Mesothelial cell of epicardium (in vitro differentiated cells): ENCODE measurements at regions not wholly inside any gene's neighbourhood (a gene's known extent, or its start where the extent isn't known, plus 50 kb on each side); places are given as distances from the start of the nearest gene placed in this dataset.

Experiments
- DNase-seq, 2 experiments: peaks; one replicate each; pipeline ENCODE4 v3.0.0; 2021; ENCODE audit warnings: low spot score in 2 of 2; ENCODE audit not compliant: unreplicated experiment in 2 of 2
- H3K27ac Mint-ChIP-seq: 2 replicates; pipeline ENCODE4 v1.8.0; 2021; ENCODE audit warnings: mixed read lengths
- H3K27me3 Mint-ChIP-seq: 2 replicates; pipeline ENCODE4 v1.8.0; 2021; ENCODE audit warnings: low read depth, mixed read lengths
- H3K36me3 Mint-ChIP-seq: 2 replicates; pipeline ENCODE4 v1.8.0; 2021; ENCODE audit warnings: mixed read lengths
- H3K4me1 Mint-ChIP-seq: 2 replicates; pipeline ENCODE4 v1.8.0; 2021; ENCODE audit warnings: mixed read lengths
- H3K4me3 Mint-ChIP-seq: 2 replicates; pipeline ENCODE4 v1.8.0; 2021; ENCODE audit warnings: mild to moderate bottlenecking, moderate library complexity, mixed read lengths
- H3K9me3 Mint-ChIP-seq: 2 replicates; pipeline ENCODE4 v1.8.0; 2021; ENCODE audit warnings: mixed read lengths
- TF ChIP-seq, protein P1 (sequence below): fragments of 200-600 bp; sonication (generic); IDR thresholded peaks from one replicate; pipeline ENCODE4 v1.5.0; 2021; ENCODE audit warnings: antibody characterized with exemption; ENCODE audit not compliant: unreplicated experiment

DNA sequence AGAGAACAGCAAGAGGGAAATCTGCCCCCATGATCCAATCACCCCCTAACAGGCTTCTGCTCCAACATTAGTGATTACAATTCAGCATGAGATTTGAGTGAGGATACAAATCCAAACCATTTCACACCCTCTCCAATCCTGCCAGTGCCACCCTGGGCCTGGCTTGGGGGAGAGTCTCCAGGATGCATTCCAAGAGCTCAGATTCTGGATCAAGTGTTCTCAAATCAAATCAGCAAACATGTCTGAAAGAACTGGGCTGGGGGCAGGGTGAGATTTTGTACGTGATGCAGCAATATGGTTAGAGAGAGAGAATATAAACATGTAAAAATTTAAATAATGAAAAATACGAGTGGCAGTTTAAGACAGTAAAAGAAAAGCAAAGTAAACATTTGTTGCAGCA lies 2100.9 kb upstream of the CELF4 start:
- no peak for DNase-seq
- TF ChIP-seq, protein P1, sequence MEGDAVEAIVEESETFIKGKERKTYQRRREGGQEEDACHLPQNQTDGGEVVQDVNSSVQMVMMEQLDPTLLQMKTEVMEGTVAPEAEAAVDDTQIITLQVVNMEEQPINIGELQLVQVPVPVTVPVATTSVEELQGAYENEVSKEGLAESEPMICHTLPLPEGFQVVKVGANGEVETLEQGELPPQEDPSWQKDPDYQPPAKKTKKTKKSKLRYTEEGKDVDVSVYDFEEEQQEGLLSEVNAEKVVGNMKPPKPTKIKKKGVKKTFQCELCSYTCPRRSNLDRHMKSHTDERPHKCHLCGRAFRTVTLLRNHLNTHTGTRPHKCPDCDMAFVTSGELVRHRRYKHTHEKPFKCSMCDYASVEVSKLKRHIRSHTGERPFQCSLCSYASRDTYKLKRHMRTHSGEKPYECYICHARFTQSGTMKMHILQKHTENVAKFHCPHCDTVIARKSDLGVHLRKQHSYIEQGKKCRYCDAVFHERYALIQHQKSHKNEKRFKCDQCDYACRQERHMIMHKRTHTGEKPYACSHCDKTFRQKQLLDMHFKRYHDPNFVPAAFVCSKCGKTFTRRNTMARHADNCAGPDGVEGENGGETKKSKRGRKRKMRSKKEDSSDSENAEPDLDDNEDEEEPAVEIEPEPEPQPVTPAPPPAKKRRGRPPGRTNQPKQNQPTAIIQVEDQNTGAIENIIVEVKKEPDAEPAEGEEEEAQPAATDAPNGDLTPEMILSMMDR = no peak
- no peaks in the 10 kb centered on the region for H3K4me1 Mint-ChIP-seq
- H3K4me3 Mint-ChIP-seq = no peak overlapping the region
- H3K36me3 Mint-ChIP-seq = no peaks in the 10 kb centered on the region
- H3K9me3 Mint-ChIP-seq = no peaks in the 10 kb centered on the region
- H3K27me3 Mint-ChIP-seq = no peaks in the 10 kb centered on the region
- no peak overlapping the region for H3K27ac Mint-ChIP-seq

DNA sequence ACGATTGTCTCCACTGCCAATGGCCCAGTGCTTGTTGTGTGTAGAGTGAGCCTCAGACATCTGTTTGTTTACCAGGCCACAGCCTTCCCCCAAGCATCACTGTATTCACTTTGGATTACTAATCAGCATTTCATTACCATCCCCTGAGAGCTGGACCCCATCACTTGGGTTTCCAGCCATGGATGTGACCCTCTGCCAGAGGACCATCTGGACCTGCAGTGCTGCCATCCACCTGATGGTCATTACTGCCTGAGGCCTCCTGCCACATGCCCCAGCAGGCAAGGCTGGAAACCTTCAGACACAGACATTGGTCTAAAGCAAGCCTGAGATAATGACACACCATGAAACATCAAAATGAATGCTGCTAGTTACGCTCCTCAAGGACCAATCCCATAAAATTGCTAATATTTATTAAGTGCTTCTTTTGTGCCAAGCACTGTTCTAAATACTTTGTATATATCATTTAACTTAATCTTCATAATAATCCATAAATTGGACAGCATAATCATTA lies 2096.3 kb upstream of the CELF4 start:
- Mint-ChIP-seq H3K36me3 (no peaks in the 10 kb centered on the region), H3K4me3 (no peak overlapping the region), H3K9me3 (no peaks in the 10 kb centered on the region), H3K4me1 (no peaks in the 10 kb centered on the region), H3K27me3 (no peaks in the 10 kb centered on the region), H3K27ac (no peak overlapping the region)
- DNase-seq = no peak
- TF ChIP-seq, protein P1 = no peak

DNA sequence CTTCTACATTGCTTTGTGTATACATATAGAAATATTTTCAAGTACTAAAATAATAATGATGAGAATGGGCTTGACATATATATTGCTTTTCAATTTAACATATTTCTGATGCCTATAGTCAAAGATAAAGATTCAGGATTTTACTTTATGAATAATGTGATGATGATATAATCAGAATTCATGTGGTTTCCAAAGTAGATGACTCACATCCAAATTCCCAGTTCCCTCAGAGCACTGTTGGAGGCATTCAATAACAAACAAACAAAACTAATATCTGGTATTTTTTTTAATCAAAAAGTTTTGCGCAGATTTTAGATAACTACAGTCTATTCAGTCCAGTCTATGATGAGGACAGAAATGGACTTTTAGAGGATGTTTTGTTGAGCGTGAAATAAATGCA lies 2094.5 kb upstream of the CELF4 start:
- H3K9me3 Mint-ChIP-seq = no peaks in the 10 kb centered on the region
- TF ChIP-seq, protein P1 = no peak
- no peak overlapping the region for H3K27ac Mint-ChIP-seq
- H3K27me3 Mint-ChIP-seq = no peaks in the 10 kb centered on the region
- no peak for DNase-seq
- H3K4me1 Mint-ChIP-seq = no peaks in the 10 kb centered on the region
- no peaks in the 10 kb centered on the region for H3K36me3 Mint-ChIP-seq
- H3K4me3 Mint-ChIP-seq = no peak overlapping the region

DNA sequence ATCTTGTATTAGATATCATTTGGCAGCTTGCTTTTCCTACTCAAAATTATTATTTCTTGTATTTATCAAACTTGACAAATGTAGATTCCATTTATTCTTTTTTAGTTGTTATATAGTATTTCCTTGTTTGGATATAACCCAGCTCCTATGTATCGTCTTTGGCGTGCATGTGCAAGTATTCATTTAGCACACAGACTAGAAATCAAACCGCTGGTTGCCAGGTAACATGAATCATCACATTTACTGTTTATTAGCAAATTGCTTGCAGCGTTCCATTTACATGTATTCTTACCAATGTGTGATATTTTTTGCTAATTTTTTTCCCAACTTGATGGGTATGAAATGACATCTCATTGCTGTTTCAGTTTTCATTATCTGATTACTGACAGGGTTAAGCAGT lies 2089.7 kb upstream of the CELF4 start:
- Mint-ChIP-seq H3K4me3 (no peak overlapping the region), H3K27ac (no peak overlapping the region), H3K27me3 (no peaks in the 10 kb centered on the region), H3K36me3 (no peaks in the 10 kb centered on the region), H3K4me1 (no peaks in the 10 kb centered on the region), H3K9me3 (no peaks in the 10 kb centered on the region)
- DNase-seq = no peak
- TF ChIP-seq, protein P1 = no peak

DNA sequence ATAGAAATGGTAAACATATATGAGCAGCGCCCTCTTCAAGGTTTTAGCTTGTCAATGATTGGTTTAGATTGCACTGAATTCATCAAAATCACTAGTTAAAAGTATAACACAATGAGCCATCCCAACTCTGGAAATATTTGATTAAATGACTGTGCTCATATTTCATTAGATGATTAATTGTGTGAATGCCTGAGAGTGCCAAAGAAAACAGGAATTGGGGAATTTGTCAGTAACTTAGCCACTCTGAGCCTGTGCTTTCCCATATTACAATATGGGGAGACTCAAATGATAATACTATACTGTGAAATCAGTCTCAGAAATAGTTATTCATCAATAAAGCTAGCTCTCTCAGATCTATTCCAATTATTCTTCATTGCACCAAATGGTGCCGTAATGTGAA lies 2087.6 kb upstream of the CELF4 start:
- Mint-ChIP-seq H3K27ac (no peak overlapping the region), H3K4me1 (peaks cover 5% of the 10 kb centered on the region)
- TF ChIP-seq, protein P1 = no peak

DNA sequence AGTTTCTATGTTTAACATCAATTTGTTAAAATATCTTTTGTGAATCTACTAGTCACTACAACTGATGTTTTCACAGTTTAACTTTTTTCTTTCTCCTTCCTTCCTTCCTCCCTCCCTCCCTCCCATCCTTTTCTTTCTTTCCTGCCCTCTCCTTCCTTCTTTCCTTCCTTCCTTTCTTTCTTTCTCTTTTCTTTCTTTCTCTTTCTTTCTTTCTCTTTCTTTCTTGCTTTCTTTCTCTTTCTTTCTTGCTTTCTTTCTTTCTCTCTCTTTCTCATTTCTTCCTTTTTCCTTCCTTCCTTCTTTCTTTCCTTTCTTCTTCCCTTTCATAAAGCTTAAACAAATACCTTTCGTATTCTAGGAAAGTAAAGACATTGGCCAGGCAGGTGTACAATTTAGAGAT lies 2083.0 kb upstream of the CELF4 start:
- Mint-ChIP-seq H3K9me3 (peaks cover under 1% of the 10 kb centered on the region), H3K36me3 (no peaks in the 10 kb centered on the region), H3K4me3 (no peak overlapping the region), H3K27me3 (no peaks in the 10 kb centered on the region), H3K27ac (no peak overlapping the region), H3K4me1 (peaks cover 13% of the 10 kb centered on the region)
- TF ChIP-seq, protein P1 = no peak
- no peak for DNase-seq

More for the DNA sequence above, 2087.6 kb upstream of the CELF4 start:
- H3K9me3 Mint-ChIP-seq = no peaks in the 10 kb centered on the region
- H3K36me3 Mint-ChIP-seq = no peaks in the 10 kb centered on the region
- DNase-seq = no peak
- H3K27me3 Mint-ChIP-seq = no peaks in the 10 kb centered on the region
- H3K4me3 Mint-ChIP-seq = no peak overlapping the region
